Lower lobe of right lung (tissue), 2 donors: ENCODE measurements at regions not wholly inside any gene's neighbourhood (a gene's known extent, or its start where the extent isn't known, plus 50 kb on each side); places are given as distances from the start of the nearest gene placed in this dataset.

Experiments
- ATAC-seq, 2 donors: fragments of 200-7000 bp; cut with Tn5 transposase; one replicate each; pipeline ENCODE4 v1.9.1; 2020 to 2022; ENCODE audit warnings: mild to moderate bottlenecking in 2 of 2, moderate library complexity in 2 of 2
- DNase-seq: peaks from one replicate; pipeline ENCODE4 v3.0.0-alpha.2; 2020
- H3K27ac ChIP-seq: fragments of 200-600 bp; one replicate; pipeline ENCODE4 v1.8.0; 2022
- H3K27me3 ChIP-seq: fragments of 200-600 bp; one replicate; pipeline ENCODE4 v1.8.0; 2022; ENCODE audit warnings: low read depth
- H3K36me3 ChIP-seq: fragments of 200-600 bp; one replicate; pipeline ENCODE4 v1.8.0; 2022; ENCODE audit warnings: mild to moderate bottlenecking
- H3K4me1 ChIP-seq: fragments of 200-600 bp; one replicate; pipeline ENCODE4 v1.8.0; 2022
- H3K4me3 ChIP-seq: fragments of 200-600 bp; one replicate; pipeline ENCODE4 v1.8.0; 2022; ENCODE audit warnings: mild to moderate bottlenecking
- H3K9me3 ChIP-seq: fragments of 200-600 bp; one replicate; pipeline ENCODE4 v1.8.0; 2022
- intact Hi-C: fragments of 100-400 bp; cut with DNase I; formaldehyde crosslinking; loops from one replicate; pipeline ENCODE4 v1.11.0; 2022
- TF ChIP-seq, protein P1 (sequence below): fragments of 200-600 bp; IDR thresholded peaks from one replicate; pipeline ENCODE4 v1.8.0; 2022; ENCODE audit warnings: antibody characterized with exemption, mild to moderate bottlenecking
- donor health status: DM: no; HTN: yes; CAD: no; lungs with severe emphysema.

DNA sequence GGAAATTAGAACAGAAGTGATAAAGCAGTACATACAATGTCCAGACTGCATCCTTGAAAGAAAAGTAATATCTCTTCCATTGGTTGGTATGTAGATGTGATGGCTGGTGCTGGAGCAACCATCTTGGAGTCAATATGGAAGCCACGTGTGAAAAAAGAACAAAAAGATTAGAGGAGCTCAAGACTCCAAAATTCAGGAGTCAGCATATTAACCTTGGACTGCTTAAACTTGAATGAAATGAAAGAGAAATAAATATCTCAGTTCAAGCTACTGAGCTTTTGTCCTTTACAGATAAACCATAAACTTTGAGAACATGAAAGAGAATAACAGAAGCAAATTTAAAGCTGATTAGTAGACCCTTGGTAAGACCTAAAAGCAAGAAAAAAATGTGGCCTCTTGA, 197.9 kb downstream of the HS3ST3B1 start:
- DNase-seq (no peak), ATAC-seq (no peak)
- Histone ChIP-seq H3K36me3 (no peaks in the 10 kb centered on the region), H3K27me3 (no peaks in the 10 kb centered on the region), H3K27ac (no peak overlapping the region), H3K4me3 (no peak overlapping the region), H3K4me1 (no peaks in the 10 kb centered on the region), H3K9me3 (no peaks in the 10 kb centered on the region)
- TF ChIP-seq, protein P1, sequence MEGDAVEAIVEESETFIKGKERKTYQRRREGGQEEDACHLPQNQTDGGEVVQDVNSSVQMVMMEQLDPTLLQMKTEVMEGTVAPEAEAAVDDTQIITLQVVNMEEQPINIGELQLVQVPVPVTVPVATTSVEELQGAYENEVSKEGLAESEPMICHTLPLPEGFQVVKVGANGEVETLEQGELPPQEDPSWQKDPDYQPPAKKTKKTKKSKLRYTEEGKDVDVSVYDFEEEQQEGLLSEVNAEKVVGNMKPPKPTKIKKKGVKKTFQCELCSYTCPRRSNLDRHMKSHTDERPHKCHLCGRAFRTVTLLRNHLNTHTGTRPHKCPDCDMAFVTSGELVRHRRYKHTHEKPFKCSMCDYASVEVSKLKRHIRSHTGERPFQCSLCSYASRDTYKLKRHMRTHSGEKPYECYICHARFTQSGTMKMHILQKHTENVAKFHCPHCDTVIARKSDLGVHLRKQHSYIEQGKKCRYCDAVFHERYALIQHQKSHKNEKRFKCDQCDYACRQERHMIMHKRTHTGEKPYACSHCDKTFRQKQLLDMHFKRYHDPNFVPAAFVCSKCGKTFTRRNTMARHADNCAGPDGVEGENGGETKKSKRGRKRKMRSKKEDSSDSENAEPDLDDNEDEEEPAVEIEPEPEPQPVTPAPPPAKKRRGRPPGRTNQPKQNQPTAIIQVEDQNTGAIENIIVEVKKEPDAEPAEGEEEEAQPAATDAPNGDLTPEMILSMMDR = no peak
- intact Hi-C loops = no loop called here

DNA sequence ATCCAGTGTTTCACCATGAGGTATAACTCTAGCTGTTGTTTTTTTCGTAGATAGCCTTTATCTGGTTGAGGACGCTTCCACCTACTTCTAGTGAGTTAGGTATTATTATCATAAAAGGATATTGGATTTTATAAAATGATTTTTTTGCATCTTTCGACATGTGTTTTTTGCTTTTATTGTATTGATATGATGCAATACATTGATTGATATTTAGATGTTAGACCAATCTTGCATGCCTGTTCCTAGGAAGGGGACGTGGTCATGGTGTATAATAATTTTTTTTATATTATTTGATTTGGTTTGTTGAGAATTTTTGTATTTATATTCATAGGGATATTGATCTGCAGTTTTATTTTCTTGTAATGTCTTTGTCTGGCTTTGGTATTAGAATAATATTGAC, 193.3 kb downstream of the HS3ST3B1 start:
- no peak for ATAC-seq
- TF ChIP-seq, protein P1 = no peak

DNA sequence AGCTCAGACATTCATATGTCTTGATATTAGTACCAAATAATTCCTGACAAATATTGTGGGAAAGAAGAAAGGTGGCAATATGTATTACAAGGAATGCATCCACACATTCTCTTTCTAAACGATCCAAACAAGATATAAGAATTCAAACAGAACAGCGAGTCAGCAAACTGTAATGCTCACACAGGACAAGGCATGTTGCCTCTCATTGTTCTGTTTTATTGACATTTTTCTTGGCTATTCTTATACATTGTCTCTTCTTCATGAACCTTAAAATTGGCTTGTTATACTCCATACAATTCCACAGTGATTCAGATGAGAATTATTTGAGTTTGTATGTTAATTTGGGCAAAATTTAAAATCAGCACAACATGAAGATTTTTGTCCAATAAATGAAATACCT, 189.1 kb downstream of the HS3ST3B1 start:
- Histone ChIP-seq H3K9me3 (no peaks in the 10 kb centered on the region), H3K27me3 (no peaks in the 10 kb centered on the region), H3K27ac (no peak overlapping the region), H3K36me3 (no peaks in the 10 kb centered on the region), H3K4me3 (no peak overlapping the region), H3K4me1 (no peaks in the 10 kb centered on the region)
- intact Hi-C loops = no loop called here
- no peak for DNase-seq
- no peak for ATAC-seq
- TF ChIP-seq, protein P1 = no peak

More for the DNA sequence above, 193.3 kb downstream of the HS3ST3B1 start:
- Histone ChIP-seq H3K4me3 (no peak overlapping the region), H3K9me3 (no peaks in the 10 kb centered on the region), H3K27ac (no peak overlapping the region), H3K4me1 (no peaks in the 10 kb centered on the region), H3K36me3 (no peaks in the 10 kb centered on the region), H3K27me3 (no peaks in the 10 kb centered on the region)
- no peak for DNase-seq
- intact Hi-C loops = no loop called here

DNA sequence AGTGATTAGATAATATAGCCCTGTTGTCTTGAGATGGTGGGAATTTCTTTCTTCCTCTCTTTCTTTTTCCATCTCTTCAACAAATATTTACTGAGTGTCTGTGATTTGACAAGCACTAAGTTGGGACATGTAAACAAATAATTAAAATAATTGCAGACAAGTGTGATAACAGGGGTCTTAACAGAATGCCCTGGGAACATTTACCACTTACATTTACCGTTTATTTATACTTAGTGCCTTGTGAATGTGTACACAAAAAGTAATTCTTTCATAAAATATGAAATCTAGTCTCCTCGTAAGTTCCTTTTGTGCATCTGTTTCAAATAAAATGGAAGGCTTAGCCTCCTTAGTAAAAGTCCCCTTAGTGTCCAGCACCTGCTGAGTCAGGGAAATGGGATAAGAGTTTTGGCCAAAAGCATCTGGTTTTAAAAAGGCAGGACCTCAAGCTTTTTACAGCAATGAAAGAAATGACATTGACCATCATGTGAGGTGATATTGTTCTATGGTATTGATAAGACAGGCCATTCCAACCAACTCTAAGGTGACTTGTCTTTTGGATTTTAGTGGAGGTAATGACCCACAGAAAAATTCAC, 188.2 kb downstream of the HS3ST3B1 start:
- no peaks in the 10 kb centered on the region for H3K9me3 ChIP-seq
- ATAC-seq (no peak), DNase-seq (no peak)
- no peak overlapping the region for H3K27ac ChIP-seq
- no peaks in the 10 kb centered on the region for H3K36me3 ChIP-seq
- H3K4me1 ChIP-seq = no peaks in the 10 kb centered on the region
- H3K27me3 ChIP-seq = no peaks in the 10 kb centered on the region
- intact Hi-C loops = no loop called here
- TF ChIP-seq, protein P1 = no peak
- H3K4me3 ChIP-seq = no peak overlapping the region

DNA sequence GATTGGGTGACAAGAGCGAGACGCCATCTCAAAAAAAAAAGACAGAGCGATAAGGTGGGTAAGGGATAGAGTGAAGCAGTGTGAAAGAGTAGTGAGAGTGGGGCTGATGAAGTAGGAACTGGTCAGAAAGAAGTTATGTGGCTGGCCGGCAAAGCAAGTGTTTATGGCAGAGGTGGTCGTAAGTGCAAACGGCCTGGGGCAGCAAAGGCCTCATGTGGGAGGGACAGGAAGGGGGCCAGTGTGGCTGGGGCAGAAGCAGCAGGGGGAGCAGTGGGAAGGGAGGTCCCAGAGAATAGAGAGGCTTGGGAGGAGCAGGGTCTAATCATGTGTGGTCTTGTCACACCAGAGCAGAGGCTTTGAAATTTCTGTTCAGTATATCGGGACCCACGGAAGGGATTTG, 186.2 kb downstream of the HS3ST3B1 start:
- no peaks in the 10 kb centered on the region for H3K9me3 ChIP-seq
- ATAC-seq (no peak), DNase-seq (no peak)
- TF ChIP-seq, protein P1 = no peak
- H3K36me3 ChIP-seq = no peaks in the 10 kb centered on the region
- H3K4me1 ChIP-seq = no peaks in the 10 kb centered on the region
- no peak overlapping the region for H3K27ac ChIP-seq
- intact Hi-C loops = no loop called here
- no peak overlapping the region for H3K4me3 ChIP-seq
- no peaks in the 10 kb centered on the region for H3K27me3 ChIP-seq
